GM23248 (cell line): ENCODE measurements at regions not wholly inside any gene's neighbourhood (a gene's known extent, or its start where the extent isn't known, plus 50 kb on each side); places are given as distances from the start of the nearest gene placed in this dataset.

ENCODE experiments used
- DNase-seq: peaks from one replicate; pipeline ENCODE4 v3.0.0-alpha.2; 2015
- H2AFZ ChIP-seq: fragments of 200-600 bp; sonication (generic); 2 replicates; pipeline ENCODE4 v1.6.1; 2016; ENCODE audit warnings: antibody characterized with exemption
- H3F3A ChIP-seq: fragments of 200-600 bp; sonication (generic); 2 replicates; pipeline ENCODE4 v1.6.1; 2016; ENCODE audit warnings: mild to moderate bottlenecking, antibody characterized with exemption, mixed run types; ENCODE audit not compliant: insufficient read depth
- H3K27ac ChIP-seq: fragments of 200-600 bp; sonication (generic); 2 replicates; pipeline ENCODE4 v1.5.1; 2016; ENCODE audit warnings: mild to moderate bottlenecking
- H3K27me3 ChIP-seq: fragments of 200-600 bp; sonication (generic); replicated peaks from 2 replicates; pipeline ENCODE4 v1.6.1; 2016; ENCODE audit warnings: mild to moderate bottlenecking; ENCODE audit not compliant: insufficient read depth
- H3K36me3 ChIP-seq: fragments of 200-600 bp; sonication (generic); 2 replicates; pipeline ENCODE4 v1.6.1; 2016; ENCODE audit warnings: low read depth, mild to moderate bottlenecking
- H3K4me1 ChIP-seq: fragments of 200-600 bp; sonication (generic); 2 replicates; pipeline ENCODE4 v1.6.1; 2016; ENCODE audit warnings: mild to moderate bottlenecking; ENCODE audit not compliant: insufficient read depth
- H3K4me2 ChIP-seq: fragments of 200-600 bp; sonication (generic); one replicate; pipeline ENCODE4 v1.6.1; 2016; ENCODE audit warnings: mild to moderate bottlenecking; ENCODE audit not compliant: unreplicated experiment
- H3K4me3 ChIP-seq: fragments of 200-600 bp; sonication (generic); 2 replicates; pipeline ENCODE4 v1.5.1; 2016; ENCODE audit warnings: mild to moderate bottlenecking
- H3K79me2 ChIP-seq: fragments of 200-600 bp; sonication (generic); 2 replicates; pipeline ENCODE4 v1.6.1; 2016; ENCODE audit warnings: mild to moderate bottlenecking; ENCODE audit not compliant: insufficient read depth
- H3K9ac ChIP-seq: fragments of 200-600 bp; sonication (generic); 2 replicates; pipeline ENCODE4 v1.6.1; 2016; ENCODE audit warnings: mild to moderate bottlenecking
- H3K9me2 ChIP-seq: fragments of 200-600 bp; sonication (generic); 2 replicates; pipeline ENCODE4 v1.6.1; 2016; ENCODE audit warnings: mixed run types, mild to moderate bottlenecking, moderate library complexity; ENCODE audit not compliant: insufficient read depth
- H3K9me3 ChIP-seq: fragments of 200-600 bp; sonication (generic); one replicate; pipeline ENCODE4 v1.6.1; 2017; ENCODE audit warnings: low read depth
- H4K20me1 ChIP-seq: fragments of 200-600 bp; sonication (generic); 2 replicates; pipeline ENCODE4 v1.6.0; 2016; ENCODE audit not compliant: insufficient read depth
- EZH2 ChIP-seq: fragments of 200-600 bp; sonication (generic); IDR thresholded peaks from 2 replicates; pipeline ENCODE4 v1.6.1; 2018; ENCODE audit warnings: antibody characterized with exemption, mild to moderate bottlenecking; ENCODE audit not compliant: insufficient read depth, poor library complexity, severe bottlenecking
- EZH2phosphoT487 ChIP-seq: fragments of 200-600 bp; sonication (generic); IDR thresholded peaks from 2 replicates; pipeline ENCODE4 v1.6.1; 2018; ENCODE audit warnings: antibody characterized with exemption, moderate library complexity, mild to moderate bottlenecking, low read depth; ENCODE audit not compliant: insufficient read depth
- WGBS, 2 experiments: methylation state at CpG; one replicate each; pipeline ENCODE4 v1.1.6; 2015 to 2017; ENCODE audit warnings: low lambda C conversion rate in 2 of 2, low coverage in 1 of 2; ENCODE audit errors: missing lambda C conversion rate in 2 of 2; 5-methylcytosine and 5-hydroxymethylcytosine counted together
- in situ Hi-C: fragments of 300-500 bp; cut with MboI; formaldehyde crosslinking; loops from 2 replicates; pipeline ENCODE4 v1.15.0; 2020

DNA sequence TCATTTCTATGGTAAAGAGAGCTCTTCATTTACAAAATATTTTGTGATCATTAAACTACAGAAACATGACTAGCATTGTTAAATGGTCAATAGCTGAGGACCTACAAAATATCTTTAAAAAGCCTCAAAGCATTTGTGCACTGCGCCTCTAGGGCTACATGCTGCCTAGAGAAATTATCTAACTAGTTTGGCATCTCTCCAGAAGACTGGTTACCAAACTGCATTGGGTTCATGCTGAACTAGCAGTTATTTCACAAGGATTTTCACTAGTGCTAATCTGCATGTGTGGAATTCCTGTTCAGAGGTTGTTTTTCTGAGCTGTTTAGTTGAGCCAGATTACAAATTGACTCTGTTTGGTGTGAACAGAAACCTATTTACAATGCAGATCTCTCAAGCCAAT is 58.5 kb upstream of the PITX2 start:
- no peak overlapping the region for H2AFZ ChIP-seq
- H3K9me3 ChIP-seq, result no peaks in the 10 kb centered on the region
- H3K27me3 ChIP-seq, result no peaks in the 10 kb centered on the region
- no peaks in the 10 kb centered on the region for H3K9me2 ChIP-seq
- no peaks in the 10 kb centered on the region for H3K79me2 ChIP-seq
- peaks cover 4% of the 10 kb centered on the region; the same call in 1 of the 2 replicates for H3F3A ChIP-seq
- H3K4me3 ChIP-seq, result no peak overlapping the region
- H4K20me1 ChIP-seq, result no peaks in the 10 kb centered on the region
- TF ChIP-seq EZH2 (no peak), EZH2phosphoT487 (no peak)
- in situ Hi-C loops, result no loop called here
- H3K36me3 ChIP-seq, result no peaks in the 10 kb centered on the region
- no peak overlapping the region for H3K4me2 ChIP-seq
- no peak overlapping the region for H3K27ac ChIP-seq
- WGBS, 2 experiments, result 90 to 100% methylated on average over 1 of the region's 1 CpG
- no peak overlapping the region for H3K9ac ChIP-seq
- H3K4me1 ChIP-seq, result no peaks in the 10 kb centered on the region; the same call in 1 of the 2 replicates
- DNase-seq, result peak; percentile 51

DNA sequence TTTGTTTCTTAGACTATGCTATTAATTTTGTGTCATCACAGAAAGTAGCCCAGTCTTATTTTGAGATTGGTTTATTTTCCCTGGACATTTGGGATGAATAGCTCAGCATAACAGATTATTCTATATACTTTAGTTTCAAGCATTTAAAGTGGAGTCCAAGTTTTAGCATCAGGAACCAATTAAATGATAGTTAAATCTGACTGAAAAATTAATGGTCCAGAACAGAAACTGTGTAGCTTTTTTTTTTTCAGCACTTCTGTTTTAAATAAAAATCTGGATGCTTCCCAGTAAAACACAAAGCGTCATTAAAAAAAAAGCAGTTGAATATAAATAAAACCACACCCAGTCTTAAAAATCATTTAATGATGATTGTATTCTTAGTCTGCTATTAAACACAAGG is 59.4 kb upstream of the PITX2 start:
- H3K79me2 ChIP-seq, result no peaks in the 10 kb centered on the region
- no peaks in the 10 kb centered on the region for H3K27me3 ChIP-seq
- H3F3A ChIP-seq, result no peaks in the 10 kb centered on the region
- H3K4me2 ChIP-seq, result no peak overlapping the region
- H3K4me3 ChIP-seq, result no peak overlapping the region
- no peaks in the 10 kb centered on the region for H3K36me3 ChIP-seq
- H2AFZ ChIP-seq, result no peak overlapping the region
- in situ Hi-C loops, result no loop called here
- no peak for TF ChIP-seq EZH2
- TF ChIP-seq EZH2phosphoT487, result no peak
- peak; percentile 33 for DNase-seq
- no peaks in the 10 kb centered on the region; the same call in 1 of the 2 replicates for H3K4me1 ChIP-seq
- H3K27ac ChIP-seq, result no peak overlapping the region
- WGBS, 2 experiments, result 24 to 37% methylated on average over 1 of the region's 1 CpG
- no peaks in the 10 kb centered on the region for H4K20me1 ChIP-seq
- no peak overlapping the region for H3K9ac ChIP-seq
- no peaks in the 10 kb centered on the region for H3K9me2 ChIP-seq
- no peaks in the 10 kb centered on the region for H3K9me3 ChIP-seq

DNA sequence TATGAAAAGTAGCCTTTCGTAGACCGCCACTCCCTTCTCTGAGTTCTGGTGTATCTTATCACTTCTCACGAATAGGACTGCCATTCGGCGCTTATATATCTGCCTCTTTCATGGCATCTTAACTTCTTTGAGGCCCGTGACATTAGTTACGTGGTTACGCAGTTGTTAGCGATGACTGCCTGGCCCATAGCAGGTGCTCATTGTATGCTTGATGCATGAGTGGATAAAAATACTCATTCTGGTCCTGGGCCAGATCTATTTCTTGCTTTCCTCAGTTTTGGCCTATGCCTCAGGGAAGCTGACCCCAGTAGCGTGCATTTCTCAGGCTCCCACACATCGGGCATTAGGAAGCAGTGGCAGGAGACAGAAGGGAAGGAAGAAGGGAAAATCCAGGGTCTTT is 60.7 kb upstream of the PITX2 start:
- H3F3A ChIP-seq, result no peaks in the 10 kb centered on the region
- H3K4me2 ChIP-seq, result no peak overlapping the region
- no peak overlapping the region for H3K27ac ChIP-seq
- no peak overlapping the region for H2AFZ ChIP-seq
- H3K79me2 ChIP-seq, result no peaks in the 10 kb centered on the region
- H3K27me3 ChIP-seq, result no peaks in the 10 kb centered on the region
- TF ChIP-seq EZH2phosphoT487, result no peak
- no peak for TF ChIP-seq EZH2
- H3K9me2 ChIP-seq, result no peaks in the 10 kb centered on the region
- in situ Hi-C loops, result no loop called here
- no peak overlapping the region for H3K9ac ChIP-seq
- no peak overlapping the region for H3K4me3 ChIP-seq
- H3K4me1 ChIP-seq, result no peaks in the 10 kb centered on the region; the same call in 1 of the 2 replicates
- no peaks in the 10 kb centered on the region for H3K9me3 ChIP-seq
- no peaks in the 10 kb centered on the region for H4K20me1 ChIP-seq
- no peaks in the 10 kb centered on the region for H3K36me3 ChIP-seq
- 96 to 98% methylated on average over 11 of the region's 11 CpGs for WGBS, 2 experiments
- DNase-seq, result no peak

DNA sequence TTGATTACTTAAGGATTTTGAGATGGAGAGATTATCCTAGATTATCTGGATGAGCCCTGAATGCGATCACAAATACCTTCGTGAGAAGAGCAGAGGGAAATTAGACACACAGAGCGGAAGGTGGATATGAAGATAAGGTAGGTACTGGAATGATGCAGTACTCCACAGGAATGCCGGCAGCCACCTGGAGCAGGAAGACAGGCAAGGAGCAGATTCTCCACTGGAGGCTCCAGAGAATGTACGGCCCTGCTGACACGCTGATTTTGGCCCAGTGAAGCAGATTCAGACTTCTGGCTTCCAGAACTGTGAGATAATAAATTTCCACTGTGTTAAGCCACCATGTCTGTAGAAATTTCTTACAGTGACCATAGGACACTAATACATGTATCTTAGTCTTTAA is 79.4 kb upstream of the PITX2 start:
- Histone ChIP-seq H3K27me3 (no peaks in the 10 kb centered on the region), H3K27ac (no peak overlapping the region), H3K9me3 (no peaks in the 10 kb centered on the region), H3F3A (no peaks in the 10 kb centered on the region), H3K4me3 (no peak overlapping the region), H3K4me1 (no peaks in the 10 kb centered on the region), H3K4me2 (no peak overlapping the region), H3K36me3 (no peaks in the 10 kb centered on the region), H3K79me2 (no peaks in the 10 kb centered on the region), H2AFZ (no peak overlapping the region), H3K9me2 (no peaks in the 10 kb centered on the region), H3K9ac (no peak overlapping the region), H4K20me1 (no peaks in the 10 kb centered on the region)
- DNase-seq, result no peak
- 93% methylated on average over 6 of the region's 6 CpGs for WGBS, 2 experiments
- in situ Hi-C loops, result no loop called here
- TF ChIP-seq EZH2 (no peak), EZH2phosphoT487 (no peak)
